RWPE1 (cell line): ENCODE measurements at regions not wholly inside any gene's neighbourhood (a gene's known extent, or its start where the extent isn't known, plus 50 kb on each side); places are given as distances from the start of the nearest gene placed in this dataset.

Experiments
- CTCF ChIA-PET: fragments of 350-600 bp; sonication (Branson Sonifier 250); formaldehyde crosslinking; extraction: SDS; loops from one replicate; lab custom pipeline; 2021; lab: Yijun Ruan, JAX
- POLR2A ChIA-PET: fragments of 400-600 bp; formaldehyde crosslinking; extraction: SDS; loops from one replicate; lab custom pipeline; 2020; ENCODE audit warnings: antibody characterized with exemption; ENCODE audit not compliant: low non-redundant PET; lab: Yijun Ruan, JAX
- DNase-seq: peaks from one replicate; pipeline ENCODE4 v3.0.0; 2012; ENCODE audit warnings: low spot score
- H3K27ac ChIP-seq: fragments of 450-650 bp; 2 replicates; pipeline ENCODE4 v1.5.1; 2017
- TF ChIP-seq, protein P1 (sequence below): fragments of 450-650 bp; conservative IDR thresholded peaks from 2 replicates; pipeline ENCODE4 v1.5.1; 2017; ENCODE audit warnings: low read depth, mild to moderate bottlenecking

DNA sequence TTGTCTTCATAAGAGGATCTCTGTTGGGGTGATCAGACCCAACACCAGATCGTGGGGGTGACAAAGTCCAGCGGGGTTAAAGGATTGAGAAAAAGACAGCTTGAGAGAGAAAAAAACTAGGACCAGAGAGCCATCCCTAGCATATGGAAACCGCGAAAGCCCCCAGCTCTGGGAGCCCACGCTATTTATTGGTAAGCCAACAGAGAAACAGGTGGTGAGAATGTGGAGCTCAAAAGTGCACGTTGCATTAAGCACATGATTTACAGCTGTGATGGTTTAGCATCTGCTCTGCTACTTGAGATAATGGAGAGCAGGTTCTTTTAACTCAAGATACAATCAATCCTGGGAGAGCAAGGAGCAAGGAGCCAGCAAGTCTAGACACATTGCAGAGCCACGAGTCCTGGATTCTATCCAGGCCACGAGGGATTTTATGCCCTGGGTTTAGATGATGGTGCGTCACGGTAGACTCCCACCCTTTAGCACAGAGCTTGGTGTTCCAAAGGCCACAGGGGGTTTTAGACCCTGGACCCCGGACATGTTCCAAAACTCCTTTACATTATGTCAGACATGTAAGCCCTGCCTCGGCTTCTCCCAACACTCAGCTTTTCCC is 755.2 kb upstream of the SORCS1 start:
- POLR2A ChIA-PET: no interaction called here
- CTCF ChIA-PET: no interaction called here
- no peak for DNase-seq
- TF ChIP-seq, protein P1, sequence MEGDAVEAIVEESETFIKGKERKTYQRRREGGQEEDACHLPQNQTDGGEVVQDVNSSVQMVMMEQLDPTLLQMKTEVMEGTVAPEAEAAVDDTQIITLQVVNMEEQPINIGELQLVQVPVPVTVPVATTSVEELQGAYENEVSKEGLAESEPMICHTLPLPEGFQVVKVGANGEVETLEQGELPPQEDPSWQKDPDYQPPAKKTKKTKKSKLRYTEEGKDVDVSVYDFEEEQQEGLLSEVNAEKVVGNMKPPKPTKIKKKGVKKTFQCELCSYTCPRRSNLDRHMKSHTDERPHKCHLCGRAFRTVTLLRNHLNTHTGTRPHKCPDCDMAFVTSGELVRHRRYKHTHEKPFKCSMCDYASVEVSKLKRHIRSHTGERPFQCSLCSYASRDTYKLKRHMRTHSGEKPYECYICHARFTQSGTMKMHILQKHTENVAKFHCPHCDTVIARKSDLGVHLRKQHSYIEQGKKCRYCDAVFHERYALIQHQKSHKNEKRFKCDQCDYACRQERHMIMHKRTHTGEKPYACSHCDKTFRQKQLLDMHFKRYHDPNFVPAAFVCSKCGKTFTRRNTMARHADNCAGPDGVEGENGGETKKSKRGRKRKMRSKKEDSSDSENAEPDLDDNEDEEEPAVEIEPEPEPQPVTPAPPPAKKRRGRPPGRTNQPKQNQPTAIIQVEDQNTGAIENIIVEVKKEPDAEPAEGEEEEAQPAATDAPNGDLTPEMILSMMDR: no peak
- no peak overlapping the region for H3K27ac ChIP-seq

DNA sequence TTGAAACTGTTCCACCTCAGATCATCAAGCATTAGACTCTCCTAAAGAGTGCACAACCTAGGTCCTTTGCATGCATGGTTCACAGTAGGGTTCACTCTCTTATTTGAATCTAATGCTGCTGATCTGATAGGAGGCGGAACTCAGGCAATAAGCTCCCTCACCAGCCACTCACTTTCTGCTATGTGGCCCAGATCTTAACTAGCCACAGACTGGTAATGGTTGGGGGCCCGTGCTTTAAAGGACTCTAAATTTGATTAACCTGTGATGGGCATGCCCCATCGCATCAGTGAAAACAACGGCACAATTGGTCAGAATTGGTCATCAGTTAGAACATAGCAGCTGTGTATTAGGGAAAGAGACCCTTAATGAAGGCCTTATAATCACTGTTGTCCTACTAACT is 753.7 kb upstream of the SORCS1 start:
- POLR2A ChIA-PET: no interaction called here
- no peak for DNase-seq
- TF ChIP-seq, protein P1: no peak
- CTCF ChIA-PET: no interaction called here
- no peak overlapping the region for H3K27ac ChIP-seq

DNA sequence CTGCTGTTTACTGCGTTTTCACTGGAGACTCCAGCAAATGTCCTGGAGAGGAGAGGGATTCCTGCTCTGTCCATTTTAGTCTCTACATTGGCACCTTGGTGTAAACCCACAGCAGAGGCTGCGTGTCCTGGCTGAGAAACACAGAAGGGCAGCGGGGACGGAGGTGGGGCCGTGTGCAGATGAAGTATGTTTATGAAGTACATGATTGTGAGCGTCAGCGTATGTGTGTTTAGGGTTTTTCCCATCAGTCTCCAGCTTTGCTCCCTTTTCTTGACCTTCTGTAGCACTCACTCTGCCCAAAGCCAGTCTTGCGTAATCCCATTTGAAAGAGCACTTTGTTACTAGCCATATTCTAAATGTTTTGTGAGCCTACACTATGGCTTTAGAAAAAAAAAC is 750.7 kb upstream of the SORCS1 start:
- POLR2A ChIA-PET: no interaction called here
- no peak for DNase-seq

DNA sequence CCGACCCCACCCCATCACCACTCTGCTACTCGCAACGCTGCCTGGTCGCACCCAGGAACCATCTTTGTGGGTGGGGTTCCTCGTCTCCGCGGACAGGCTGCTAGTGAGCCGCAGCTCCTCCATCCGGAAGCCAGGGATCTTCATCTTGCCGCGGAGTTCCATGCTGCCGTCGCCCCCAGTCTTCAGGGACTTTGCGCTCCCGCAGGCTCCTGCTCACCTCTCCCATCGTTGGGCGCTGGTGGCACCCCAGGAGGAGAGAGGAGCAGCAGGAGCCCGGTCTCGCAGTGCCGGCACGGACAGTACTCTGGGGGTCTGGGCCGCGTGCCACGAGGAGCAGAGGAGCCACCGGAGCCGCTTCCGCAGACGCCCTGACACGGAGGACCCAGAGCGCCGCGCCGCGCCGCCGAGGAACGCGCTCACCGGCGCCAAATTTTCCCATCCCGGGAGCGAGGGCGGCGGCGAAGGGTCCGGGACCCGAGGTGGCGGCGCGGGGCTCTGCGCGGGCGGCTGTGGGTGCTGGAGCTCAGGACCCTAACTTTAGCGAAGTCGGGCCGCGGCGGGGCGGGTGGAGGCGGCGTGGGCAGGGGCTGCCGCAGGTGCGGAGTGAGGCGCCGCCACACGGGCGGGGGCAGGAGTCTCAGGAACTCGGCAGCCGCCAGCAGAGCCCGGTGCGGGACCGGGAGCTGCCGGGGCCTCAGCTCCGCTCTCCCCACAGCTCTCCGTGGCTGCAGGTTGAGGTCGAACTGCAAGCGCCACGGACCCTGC is 750.1 kb upstream of the SORCS1 start:
- H3K27ac ChIP-seq: no peak overlapping the region
- TF ChIP-seq, protein P1: no peak; the same call in 1 of the 2 replicates
- ChIA-PET CTCF (no interaction called here), POLR2A (no interaction called here)
- peak; percentile 20 for DNase-seq

More for the DNA sequence above, 750.7 kb upstream of the SORCS1 start:
- CTCF ChIA-PET: no interaction called here
- TF ChIP-seq, protein P1: no peak
- no peak overlapping the region for H3K27ac ChIP-seq

DNA sequence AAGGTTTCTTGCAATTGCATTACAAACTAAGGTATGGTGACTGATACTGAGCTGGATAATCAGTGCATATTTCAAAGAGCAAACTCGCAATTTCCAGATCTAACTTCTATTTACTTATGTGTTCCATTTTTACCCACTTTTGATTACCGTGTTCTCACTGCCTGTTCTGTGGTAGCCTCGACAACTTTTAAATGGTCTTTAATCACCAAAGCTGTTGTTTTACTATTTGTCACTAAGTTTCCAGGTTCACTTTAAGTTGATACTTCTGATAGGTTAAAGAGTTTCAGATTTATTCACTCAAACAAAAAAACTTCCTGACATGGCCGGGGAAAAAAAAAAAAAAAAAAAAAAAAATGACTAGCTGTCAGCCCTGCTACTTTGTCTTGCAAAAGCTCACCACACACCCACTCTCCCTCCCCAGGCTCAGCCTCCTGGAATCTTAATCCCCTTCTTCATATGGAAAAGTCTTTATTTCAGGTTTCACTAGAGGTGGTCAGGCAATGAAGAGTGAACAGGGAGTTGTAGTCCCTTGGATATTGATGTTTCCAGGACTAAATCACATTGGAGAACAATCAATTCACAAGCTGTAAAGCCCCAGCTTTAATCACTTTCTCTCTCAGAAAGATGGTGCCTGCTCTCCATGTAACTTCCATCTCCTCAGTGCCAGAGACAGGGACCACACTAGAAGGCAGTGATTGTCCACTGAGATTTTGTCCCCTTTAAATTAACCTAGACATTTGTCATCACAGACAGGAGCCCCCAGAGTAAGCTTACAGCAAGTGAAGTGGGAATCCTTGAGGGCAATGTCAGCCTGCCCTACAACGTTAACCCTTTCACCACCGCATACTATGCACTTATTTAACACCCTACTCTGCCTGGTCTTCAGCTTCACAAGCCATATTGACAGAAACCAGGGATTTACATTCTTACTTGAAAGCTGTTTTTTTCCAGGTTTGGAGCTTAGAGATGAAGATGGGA is 749.1 kb upstream of the SORCS1 start:
- DNase-seq: no peak
- TF ChIP-seq, protein P1: no peak
- POLR2A ChIA-PET: no interaction called here
- CTCF ChIA-PET: no interaction called here
- no peak overlapping the region for H3K27ac ChIP-seq

DNA sequence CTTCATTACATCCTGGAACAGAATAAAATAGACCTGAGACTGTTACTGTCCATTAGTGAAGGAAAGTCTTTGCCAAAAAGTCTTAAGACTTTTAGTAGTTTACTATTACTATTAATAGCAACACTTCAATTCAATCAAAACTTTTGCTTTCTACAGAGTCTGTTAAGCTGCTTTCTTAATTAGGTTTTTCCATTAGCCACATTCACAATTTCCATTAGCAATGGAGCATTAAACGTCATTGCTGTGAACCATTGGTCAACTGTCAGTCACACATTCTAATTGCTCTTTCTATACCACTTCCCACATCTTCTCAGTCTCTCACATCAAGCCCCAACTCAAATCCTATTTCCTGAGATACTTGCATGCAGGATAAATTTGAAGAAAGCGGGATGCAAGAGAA is 736.6 kb upstream of the SORCS1 start:
- H3K27ac ChIP-seq: no peak overlapping the region
- POLR2A ChIA-PET: no interaction called here
- CTCF ChIA-PET: no interaction called here
- DNase-seq: no peak
- TF ChIP-seq, protein P1: no peak
